ENCODE measurements at regions not wholly inside any gene's neighbourhood (a gene's known extent, or its start where the extent isn't known, plus 50 kb on each side); places are given as distances from the start of the nearest gene placed in this dataset.
"Not testable (repeated sequence)": the region's sequence is repeated elsewhere in the genome, so short reads cannot be mapped to it uniquely, and the experiment has no call there.

- DNase-seq (ENCODE audit: low read depth, low spot score): no peak
- H3K27ac ChIP-seq: no peak overlapping the region
These were observed 246.5 kb downstream of the MYCN start for GRCh38 chr2:16186661-16187481.

- no peak for DNase-seq (ENCODE audit: low read depth, low spot score)
- no peak overlapping the region for H3K27ac ChIP-seq
These were observed 245.5 kb downstream of the MYCN start for GRCh38 chr2:16185801-16186272.

- no peak for DNase-seq (ENCODE audit: low read depth, low spot score)
These were observed 244.8 kb downstream of the MYCN start for GRCh38 chr2:16184945-16185660.

GRCh38 chr2:16184341-16184890 lies 244.1 kb downstream of the MYCN start:
- DNase-seq (ENCODE audit: low read depth, low spot score): no peak
- H3K27ac ChIP-seq: no peak overlapping the region

More at GRCh38 chr2:16184945-16185660, 244.8 kb downstream of the MYCN start:
- H3K27ac ChIP-seq: no peak overlapping the region

GRCh38 chr2:16183345-16183744 lies 243.0 kb downstream of the MYCN start:
- no peak overlapping the region for H3K27ac ChIP-seq
- DNase-seq (ENCODE audit: low read depth, low spot score): no peak

- DNase-seq (ENCODE audit: low read depth, low spot score): no peak
- H3K27ac ChIP-seq: no peak overlapping the region
These were observed 242.5 kb downstream of the MYCN start for GRCh38 chr2:16182841-16183240.

GRCh38 chr2:16182311-16182815 lies 242.0 kb downstream of the MYCN start:
- H3K27ac ChIP-seq; DNase-seq (ENCODE audit: low read depth, low spot score): not testable (repeated sequence)

- DNase-seq (ENCODE audit: low read depth, low spot score): no peak
- no peak overlapping the region for H3K27ac ChIP-seq
These were observed 241.4 kb downstream of the MYCN start for GRCh38 chr2:16181741-16182090.

GRCh38 chr2:16181062-16181740 lies 240.9 kb downstream of the MYCN start:
- no peak for DNase-seq (ENCODE audit: low read depth, low spot score)
- H3K27ac ChIP-seq: no peak overlapping the region

GRCh38 chr2:16180631-16181030 lies 240.3 kb downstream of the MYCN start:
- no peak overlapping the region for H3K27ac ChIP-seq
- no peak for DNase-seq (ENCODE audit: low read depth, low spot score)

- DNase-seq (ENCODE audit: low read depth, low spot score): no peak
- no peak overlapping the region for H3K27ac ChIP-seq
These were observed 239.5 kb downstream of the MYCN start for GRCh38 chr2:16179701-16180416.

GRCh38 chr2:16178551-16179130 lies 238.3 kb downstream of the MYCN start:
- no peak overlapping the region for H3K27ac ChIP-seq
- no peak for DNase-seq (ENCODE audit: low read depth, low spot score)

GRCh38 chr2:16177671-16178180 lies 237.4 kb downstream of the MYCN start:
- H3K27ac ChIP-seq: no peak overlapping the region
- no peak for DNase-seq (ENCODE audit: low read depth, low spot score)

- DNase-seq (ENCODE audit: low read depth, low spot score): no peak
- no peak overlapping the region for H3K27ac ChIP-seq
These were observed 236.7 kb downstream of the MYCN start for GRCh38 chr2:16176971-16177480.

GRCh38 chr2:16175247-16175825 lies 235.0 kb downstream of the MYCN start:
- no peak overlapping the region for H3K27ac ChIP-seq
- no peak for DNase-seq (ENCODE audit: low read depth, low spot score)

GRCh38 chr2:16174693-16175045 lies 234.3 kb downstream of the MYCN start:
- DNase-seq (ENCODE audit: low read depth, low spot score): no peak
- no peak overlapping the region for H3K27ac ChIP-seq

GRCh38 chr2:16173893-16174692 lies 233.7 kb downstream of the MYCN start:
- H3K27ac ChIP-seq: no peak overlapping the region

More at GRCh38 chr2:16173893-16174692, 233.7 kb downstream of the MYCN start:
- DNase-seq (ENCODE audit: low read depth, low spot score): no peak
